ENCODE measurements at regions not wholly inside any gene's neighbourhood (a gene's known extent, or its start where the extent isn't known, plus 50 kb on each side); places are given as distances from the start of the nearest gene placed in this dataset.
"Not testable (repeated sequence)": the region's sequence is repeated elsewhere in the genome, so short reads cannot be mapped to it uniquely, and the experiment has no call there.

GRCh38 chr10:25811052-25811685, 122.9 kb upstream of the MYO3A start:
- DNase-seq: no peak

GRCh38 chr10:25813511-25813910, 120.5 kb upstream of the MYO3A start:
- DNase-seq: no peak

- no peak for DNase-seq
Measured at GRCh38 chr10:25815236-25815635, 118.8 kb upstream of the MYO3A start.

DNA sequence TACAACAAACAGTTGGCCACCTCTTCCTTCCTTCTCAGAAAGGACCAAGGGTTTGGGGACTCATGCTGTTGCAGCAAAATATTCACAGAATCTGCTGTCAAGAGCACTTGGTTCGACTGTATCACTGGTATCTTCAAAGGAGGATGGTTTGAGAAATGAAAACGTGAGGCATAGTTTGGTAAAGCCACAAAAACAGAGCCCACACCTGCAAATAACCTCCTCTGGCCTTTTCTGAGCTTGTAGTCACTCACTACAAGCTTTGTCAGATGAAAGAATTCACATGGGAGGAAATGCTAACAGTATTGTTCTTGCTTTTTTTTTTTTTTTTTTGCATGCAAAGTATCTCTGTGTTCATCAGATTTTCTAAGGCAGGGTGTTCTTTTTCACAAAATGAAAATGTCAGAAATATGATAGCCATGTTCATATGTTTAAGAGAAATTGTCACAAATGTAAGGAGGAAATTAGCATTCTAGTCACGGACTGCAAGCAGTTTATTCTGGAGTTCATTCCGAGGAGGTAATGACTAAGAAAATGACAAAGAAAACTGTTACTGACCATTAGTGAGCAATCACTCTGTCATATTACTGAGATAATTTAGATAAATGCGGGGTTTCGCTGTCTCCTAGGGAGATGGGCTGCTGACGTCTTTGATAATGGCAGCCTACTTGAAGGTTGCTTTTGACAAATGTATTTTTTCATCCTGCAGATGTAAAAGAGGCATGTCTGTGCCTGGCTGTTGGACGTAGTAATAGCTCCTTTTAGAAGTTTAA, 117.8 kb upstream of the MYO3A start:
- DNase-seq: no peak

- no peak for DNase-seq
Measured at GRCh38 chr10:25817200-25817599, 116.8 kb upstream of the MYO3A start.

GRCh38 chr10:25818751-25819150, 115.3 kb upstream of the MYO3A start:
- no peak for DNase-seq

DNA sequence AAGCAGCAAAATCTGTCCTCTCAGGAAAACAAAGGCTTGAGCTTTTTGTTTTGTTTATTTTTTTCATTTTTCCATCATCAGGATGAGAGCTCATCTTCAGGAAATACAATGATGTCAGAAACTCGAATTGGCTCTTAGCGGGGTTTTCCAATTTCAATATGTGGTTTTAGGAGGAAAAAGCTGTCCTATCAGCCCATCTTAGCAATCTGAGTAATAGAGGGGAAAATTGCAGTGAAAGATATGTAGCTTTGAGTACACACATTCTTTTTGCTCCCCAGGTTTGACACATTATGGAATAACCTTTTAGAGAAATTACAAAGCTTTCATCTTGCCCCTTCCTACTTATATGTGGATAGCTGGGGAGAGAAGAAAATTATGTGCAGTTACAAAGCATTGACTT, 113.6 kb upstream of the MYO3A start:
- no peak for DNase-seq

GRCh38 chr10:25820874-25821273, 113.2 kb upstream of the MYO3A start:
- DNase-seq: no peak

GRCh38 chr10:25824050-25824449, 110.0 kb upstream of the MYO3A start:
- DNase-seq: no peak

- DNase-seq: no peak
Measured at GRCh38 chr10:25828475-25828874, 105.6 kb upstream of the MYO3A start.

DNA sequence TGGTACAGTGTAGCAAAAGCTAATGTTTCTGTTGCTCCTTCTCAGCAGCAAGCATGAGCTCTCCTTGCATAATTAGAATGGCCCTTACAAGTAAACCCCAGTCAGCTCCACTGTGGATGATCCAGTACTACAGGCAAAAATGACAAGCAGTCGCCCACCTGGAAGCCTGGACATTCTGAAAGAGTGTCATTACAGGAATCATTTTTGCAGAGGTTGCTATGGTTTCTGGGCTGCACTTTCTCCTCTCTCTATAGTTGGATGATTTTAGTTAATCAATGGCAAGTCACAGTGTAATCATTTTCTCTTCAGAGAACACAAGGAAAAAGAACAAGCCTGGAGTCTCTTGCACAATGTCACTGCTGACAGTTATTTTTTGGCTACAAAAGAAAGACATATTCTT, 102.9 kb upstream of the MYO3A start:
- no peak for DNase-seq

- no peak for DNase-seq
Measured at GRCh38 chr10:25839683-25840082, 94.3 kb upstream of the MYO3A start.

DNA sequence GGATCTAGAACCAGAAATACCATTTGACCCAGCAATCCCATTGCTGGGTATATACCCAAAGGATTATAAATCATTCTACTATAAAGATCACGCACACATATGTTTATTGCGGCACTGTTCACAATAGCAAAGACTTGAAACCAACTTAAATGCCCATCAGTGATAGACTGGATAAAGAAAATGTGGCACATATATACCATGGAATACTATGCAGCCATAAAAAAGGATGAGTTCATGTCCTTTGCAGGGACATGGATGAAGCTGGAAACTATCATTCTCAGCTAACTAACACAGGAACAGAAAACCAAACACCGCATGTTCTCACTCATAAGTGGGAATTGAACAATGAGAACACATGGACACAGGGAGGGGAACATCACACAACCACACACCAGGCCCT, 93.2 kb upstream of the MYO3A start:
- not testable (repeated sequence) for DNase-seq

DNA sequence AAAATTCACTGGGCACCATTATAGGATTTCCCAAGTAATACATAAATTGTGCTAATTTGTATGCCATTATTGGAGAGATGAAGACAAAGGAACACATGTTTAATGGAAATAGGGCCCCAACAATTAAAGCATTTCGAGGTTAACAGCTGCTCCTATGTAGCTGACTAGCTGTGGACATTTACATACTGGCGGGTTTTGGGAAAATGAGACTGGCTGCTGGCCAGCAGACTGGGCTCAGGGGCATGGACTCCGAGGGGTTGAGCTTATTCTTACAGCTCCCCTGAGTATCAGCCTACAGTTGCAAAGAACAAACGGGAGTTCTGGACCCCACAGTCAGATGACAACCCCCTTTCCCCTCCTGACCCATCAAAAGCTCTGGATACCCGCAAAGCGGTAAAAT, 91.9 kb upstream of the MYO3A start:
- DNase-seq: no peak

DNA sequence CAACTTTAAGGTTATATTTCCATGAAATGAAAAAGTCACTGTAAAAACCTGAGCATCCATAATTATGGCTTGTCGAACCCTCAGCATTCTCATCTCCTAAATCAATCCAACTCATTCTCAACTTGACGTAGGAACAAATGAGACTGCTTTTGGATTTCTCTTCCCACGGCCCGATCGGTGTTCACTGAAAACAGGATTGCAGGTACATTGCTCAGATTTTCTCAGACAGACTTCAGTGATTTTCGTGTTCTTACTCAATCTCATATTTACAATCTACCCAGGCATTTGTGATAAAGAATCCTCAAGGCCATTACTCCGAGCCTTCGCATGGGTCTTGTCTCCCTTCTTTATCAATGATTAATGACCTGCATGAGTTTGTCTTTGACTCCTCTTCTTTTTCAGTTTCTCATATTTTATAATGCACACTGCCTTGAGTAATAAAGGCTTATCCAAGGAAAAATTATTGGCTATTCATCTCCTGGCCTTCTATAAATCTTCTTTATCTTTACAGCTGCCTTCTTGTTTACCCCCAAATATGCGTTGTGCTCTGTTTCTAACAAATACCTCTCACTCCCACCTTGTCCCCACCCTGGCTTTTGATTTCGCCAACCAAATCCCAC, 90.4 kb upstream of the MYO3A start:
- no peak for DNase-seq

GRCh38 chr10:25844716-25845115, 89.3 kb upstream of the MYO3A start:
- not testable (repeated sequence) for DNase-seq

DNA sequence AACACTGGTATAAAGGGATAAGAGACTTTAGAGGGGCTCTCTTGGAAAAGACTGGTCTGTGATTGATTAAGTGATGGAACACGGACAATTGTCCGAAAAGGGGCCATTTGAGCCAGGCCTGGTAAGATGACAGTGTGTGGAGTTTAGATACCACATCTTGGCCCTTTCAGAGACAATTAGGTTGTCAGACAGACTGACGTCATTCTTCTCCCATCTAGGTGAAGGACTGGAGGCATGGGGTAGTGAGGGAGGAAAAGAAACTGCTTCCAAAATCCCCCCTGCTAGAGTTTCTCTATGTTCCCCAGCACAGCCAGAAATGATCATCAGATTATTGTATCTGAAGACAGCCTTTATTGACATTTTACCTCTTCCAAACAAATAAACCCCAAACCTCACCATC, 84.8 kb upstream of the MYO3A start:
- no peak for DNase-seq

- DNase-seq: no peak
Measured at GRCh38 chr10:25849988-25850387, 84.0 kb upstream of the MYO3A start.

- DNase-seq: no peak
Measured at GRCh38 chr10:25851548-25851947, 82.5 kb upstream of the MYO3A start.

DNA sequence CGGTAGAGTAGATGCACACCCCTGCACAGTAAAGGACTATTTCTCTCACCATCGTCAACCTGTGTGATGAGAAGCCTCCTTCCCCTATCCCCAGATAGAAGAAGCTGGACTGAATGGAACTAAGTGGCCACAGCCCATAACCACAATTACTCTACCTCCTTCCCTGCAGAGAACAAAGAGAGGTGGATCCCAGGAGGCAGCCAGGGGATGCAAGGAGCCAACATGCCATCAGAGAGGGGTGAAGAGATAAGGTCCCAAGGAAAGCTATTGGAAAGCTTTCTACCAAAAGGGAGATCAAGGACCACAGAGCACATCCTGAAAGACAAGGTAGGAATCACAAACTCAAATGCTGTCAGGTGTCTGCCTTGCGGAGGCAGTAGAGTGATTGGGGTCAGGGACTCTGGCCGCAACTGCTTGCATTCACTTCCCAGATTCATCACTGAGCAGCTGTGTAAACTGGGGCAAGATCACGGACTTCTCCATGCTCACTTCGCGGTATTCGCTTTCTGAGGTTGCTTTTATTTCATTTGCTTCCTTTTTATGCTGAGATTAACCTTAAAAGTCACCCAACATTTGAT, 81.6 kb upstream of the MYO3A start:
- no peak for DNase-seq

GRCh38 chr10:25858076-25858475, 76.0 kb upstream of the MYO3A start:
- DNase-seq: no peak

GRCh38 chr10:25865267-25865666, 68.8 kb upstream of the MYO3A start:
- no peak for DNase-seq

GRCh38 chr10:25867321-25867720, 66.7 kb upstream of the MYO3A start:
- DNase-seq: no peak

GRCh38 chr10:25869067-25869591, 64.9 kb upstream of the MYO3A start:
- DNase-seq: no peak
